ENCODE measurements at regions not wholly inside any gene's neighbourhood (a gene's known extent, or its start where the extent isn't known, plus 50 kb on each side); places are given as distances from the start of the nearest gene placed in this dataset.

- in situ Hi-C loops (cut with MboI; ENCODE audit: low sequenced_read_pairs, unreplicated experiment), result no loop called here
- no peak for DNase-seq (ENCODE audit: low spot score)
- no peak for TF ChIP-seq CTCF (IDR thresholded peaks at IDR 0.05; ENCODE audit: borderline replicate concordance, control extremely low read depth, extremely low read depth, insufficient read depth, missing control alignments)
Measured at GRCh38 chr5:29351170-29351569, 1842.3 kb upstream of the CDH6 start.

GRCh38 chr5:29337030-29337429, 1856.5 kb upstream of the CDH6 start:
- DNase-seq (ENCODE audit: low spot score), result no peak
- in situ Hi-C loops (cut with MboI; ENCODE audit: low sequenced_read_pairs, unreplicated experiment), result no loop called here
- TF ChIP-seq CTCF (IDR thresholded peaks at IDR 0.05; ENCODE audit: borderline replicate concordance, control extremely low read depth, extremely low read depth, insufficient read depth, missing control alignments), result no peak

GRCh38 chr5:29321591-29321990, 1871.9 kb upstream of the CDH6 start:
- no peak for TF ChIP-seq CTCF (IDR thresholded peaks at IDR 0.05; ENCODE audit: borderline replicate concordance, control extremely low read depth, extremely low read depth, insufficient read depth, missing control alignments)
- no peak for DNase-seq (ENCODE audit: low spot score)
- in situ Hi-C loops (cut with MboI; ENCODE audit: low sequenced_read_pairs, unreplicated experiment), result no loop called here

DNA sequence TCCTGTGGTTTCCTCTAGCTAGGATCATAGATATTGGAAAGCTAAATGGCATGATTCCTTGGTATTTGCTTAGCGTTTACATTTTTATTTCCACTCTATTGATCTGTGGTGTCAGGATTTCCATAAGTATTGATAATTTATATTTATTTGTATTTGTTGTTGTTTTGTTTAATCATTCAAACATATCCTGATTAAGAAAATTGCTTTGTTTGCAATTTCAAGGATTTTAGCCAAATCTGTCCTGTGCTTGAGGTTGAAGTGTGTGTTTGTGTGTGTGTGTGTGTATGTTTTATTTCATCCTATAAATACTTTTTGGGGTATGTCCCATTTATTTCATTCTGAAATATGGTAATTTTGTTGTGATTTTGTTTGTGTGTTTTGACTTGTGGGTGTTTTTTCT, 1884.1 kb upstream of the CDH6 start:
- no peak for TF ChIP-seq CTCF (IDR thresholded peaks at IDR 0.05; ENCODE audit: borderline replicate concordance, control extremely low read depth, extremely low read depth, insufficient read depth, missing control alignments)
- in situ Hi-C loops (cut with MboI; ENCODE audit: low sequenced_read_pairs, unreplicated experiment), result no loop called here
- DNase-seq (ENCODE audit: low spot score), result no peak

DNA sequence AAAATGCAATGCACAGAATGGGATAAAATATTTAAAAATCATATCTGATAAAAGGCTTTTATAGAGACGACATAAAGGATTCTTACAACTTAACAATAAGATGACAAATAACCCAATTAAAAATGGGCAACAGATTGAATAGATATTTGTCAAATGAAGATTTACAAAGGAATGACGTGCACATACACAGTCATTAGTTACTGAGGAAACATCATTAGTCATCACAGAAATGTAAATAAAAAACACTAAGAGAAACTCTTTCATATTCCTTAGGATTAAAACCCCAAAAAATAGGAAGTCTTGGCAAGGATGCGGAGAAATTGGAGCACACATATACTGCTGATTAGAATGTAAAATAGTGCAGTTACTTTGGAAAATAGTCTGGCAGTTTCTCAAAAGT, 1886.0 kb upstream of the CDH6 start:
- in situ Hi-C loops (cut with MboI; ENCODE audit: low sequenced_read_pairs, unreplicated experiment), result no loop called here
- no peak for DNase-seq (ENCODE audit: low spot score)
- TF ChIP-seq CTCF (IDR thresholded peaks at IDR 0.05; ENCODE audit: borderline replicate concordance, control extremely low read depth, extremely low read depth, insufficient read depth, missing control alignments), result no peak

DNA sequence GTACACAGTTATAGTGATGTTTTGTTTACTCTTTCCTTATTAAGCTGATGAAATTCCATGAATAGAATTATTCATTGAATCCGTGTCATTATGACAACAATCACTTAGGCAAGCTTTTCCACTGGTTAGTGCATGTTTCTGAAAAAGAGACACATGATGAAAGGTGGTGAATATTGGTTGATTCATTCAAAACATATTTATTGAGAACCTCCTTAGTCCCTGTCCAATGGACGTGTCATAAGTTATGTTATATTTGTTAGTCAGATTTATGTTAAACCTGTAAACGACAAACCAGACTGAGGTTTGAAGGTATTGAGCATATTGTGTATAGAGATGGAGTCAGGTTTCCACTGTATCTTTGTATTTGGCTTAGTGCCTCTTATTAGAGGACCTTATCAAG, 1888.9 kb upstream of the CDH6 start:
- in situ Hi-C loops (cut with MboI; ENCODE audit: low sequenced_read_pairs, unreplicated experiment), result no loop called here
- no peak for TF ChIP-seq CTCF (IDR thresholded peaks at IDR 0.05; ENCODE audit: borderline replicate concordance, control extremely low read depth, extremely low read depth, insufficient read depth, missing control alignments)
- DNase-seq (ENCODE audit: low spot score), result no peak

GRCh38 chr5:29296548-29296947, 1896.9 kb upstream of the CDH6 start:
- no peak for DNase-seq (ENCODE audit: low spot score)
- in situ Hi-C loops (cut with MboI; ENCODE audit: low sequenced_read_pairs, unreplicated experiment), result no loop called here
- TF ChIP-seq CTCF (IDR thresholded peaks at IDR 0.05; ENCODE audit: borderline replicate concordance, control extremely low read depth, extremely low read depth, insufficient read depth, missing control alignments), result no peak

Measured in GM13976 (cell line).